Heart left ventricle (tissue), 16 donors: ENCODE measurements at regions not wholly inside any gene's neighbourhood (a gene's known extent, or its start where the extent isn't known, plus 50 kb on each side); places are given as distances from the start of the nearest gene placed in this dataset.

Source experiments
- ATAC-seq, 4 donors: fragments of 200-7000 bp; cut with Tn5 transposase; one replicate each; pipeline ENCODE4 v1.9.1; 2020 to 2022; ENCODE audit warnings: moderate library complexity in 4 of 4, mild to moderate bottlenecking in 3 of 4, moderate number of reproducible peaks in 1 of 4
- DNase-seq, 5 donors: peaks; one replicate each; pipeline ENCODE4 v3.0.0-alpha.2; 2020
- H3K27ac ChIP-seq, 12 donors: fragments of 200-600 bp; sonication (generic) in 4 of 12; one replicate each; pipeline versions ENCODE4 v1.5.0 to v1.8.0; 2016 to 2022; ENCODE audit warnings: mild to moderate bottlenecking in 2 of 12
- H3K27me3 ChIP-seq, 9 donors: fragments of 200-600 bp; sonication (generic) in 2 of 9; one replicate each; pipeline versions ENCODE4 v1.5.1 to v1.8.0; 2016 to 2022; ENCODE audit warnings: mild to moderate bottlenecking in 3 of 9
- H3K36me3 ChIP-seq, 9 donors: fragments of 200-600 bp; sonication (generic) in 2 of 9; one replicate each; pipeline versions ENCODE4 v1.5.0 to v1.8.0; 2018 to 2022; ENCODE audit warnings: mild to moderate bottlenecking in 2 of 9
- H3K4me1 ChIP-seq, 12 donors: fragments of 200-600 bp; sonication (generic) in 4 of 12; one replicate each; pipeline versions ENCODE4 v1.5.0 to v1.8.0; 2016 to 2022; ENCODE audit warnings: mild to moderate bottlenecking in 3 of 12
- H3K4me3 ChIP-seq, 12 donors: fragments of 200-600 bp; sonication (generic) in 4 of 12; one replicate each; pipeline versions ENCODE4 v1.5.0 to v1.8.0; 2017 to 2022; ENCODE audit warnings: mild to moderate bottlenecking in 9 of 12, moderate library complexity in 4 of 12
- H3K9me3 ChIP-seq, 12 donors: fragments of 200-600 bp; sonication (generic) in 4 of 12; one replicate each; pipeline versions ENCODE4 v1.5.0 to v1.8.0; 2016 to 2022; ENCODE audit warnings: mild to moderate bottlenecking in 1 of 12
- CTCF ChIP-seq, 12 donors: fragments of 200-600 bp; sonication (generic) in 4 of 12; IDR thresholded peaks; one replicate each; pipeline versions ENCODE4 v1.5.0 to v1.8.0; 2018 to 2022; ENCODE audit warnings: antibody characterized with exemption in 12 of 12, mild to moderate bottlenecking in 5 of 12
- POLR2A ChIP-seq, 2 donors: fragments of 450-650 bp; IDR thresholded peaks; one replicate each; pipeline ENCODE4 v1.6.1; 2017; ENCODE audit warnings: antibody characterized with exemption in 2 of 2, mild to moderate bottlenecking in 2 of 2, moderate library complexity in 2 of 2
- WGBS, 4 donors: extraction: QIAGEN DNeasy Blood & Tissue Kit in 2 of 4; methylation state at CpG; one replicate each; pipeline versions ENCODE4 v1.1.5 to v1.1.7; 2013 to 2018; 5-methylcytosine and 5-hydroxymethylcytosine counted together
- intact Hi-C, 10 donors: fragments of 100-400 bp; cut with DNase I; formaldehyde crosslinking; loops; one replicate each; pipeline versions ENCODE4 v1.11.1 to v1.14.2; 2022
- donor health status: ischemic (EF 13 %, LVEDD 7.1; RV severe dilation, severe dysfunction).
- donor health status: healthy with polysubstance abuse.
- donor health status: DM: no; HTN: yes; CAD: no.
- donor health status: DM: no; HTN: no; CAD: no.
- donor health status: ischemic (EF 25% LVEDD 6.9; RV normal size, moderate dysfunction).
- donor health status: ischemic (EF 25% LVEDD 5.7; RV mildly dilated, moderate dysfunction).
- donor health status: healthy.
- donor health status: DM: yes; HTN: yes; CAD: no.
- donor health status: ischemic (EF 35%, LVEDD 5.7; RV mildly dilated, moderate dysfunction).
- donor health status: nonischemic (EF 11% LVEDD 7.7; RV severe dilation, severe dysfunction).
- donor health status: DM: yes; HTN: yes; CAD: no.
- donor health status: PGD.
- donor health status: ischemic (EF 29% LVEDD 5.4; RV normal size, mild dysfunction).
- donor health status: nonischemic (EF 23%, LVEDD 6.1; RV moderate dilation, normal function).

- no peaks in the 10 kb centered on the region for H3K36me3 ChIP-seq
- H3K4me1 ChIP-seq: peaks cover 0 to 9% (median 0%) of the 10 kb centered on the region in 12 donors
- DNase-seq: no peak
- H3K27me3 ChIP-seq: no peaks in the 10 kb centered on the region
- H3K4me3 ChIP-seq: no peak overlapping the region
- no peak for ATAC-seq
- intact Hi-C loops: no loop called here
- no peak overlapping the region for H3K27ac ChIP-seq
- TF ChIP-seq POLR2A (IDR thresholded peaks at IDR 0.05) (no peak), CTCF (IDR thresholded peaks at IDR 0.05) (no peak)
- H3K9me3 ChIP-seq: peaks cover 0 to 23% (median 0%) of the 10 kb centered on the region in 12 donors
Measured at GRCh38 chr3:107289354-107289753, 87.9 kb upstream of the CCDC54 start.

- Histone ChIP-seq H3K27me3 (no peaks in the 10 kb centered on the region), H3K36me3 (no peaks in the 10 kb centered on the region), H3K9me3 (peaks cover 0 to 40% (median 7%) of the 10 kb centered on the region in 12 donors), H3K27ac (no peak overlapping the region), H3K4me1 (no peaks in the 10 kb centered on the region), H3K4me3 (no peak overlapping the region)
- no peak for TF ChIP-seq POLR2A (IDR thresholded peaks at IDR 0.05)
- no peak for TF ChIP-seq CTCF (IDR thresholded peaks at IDR 0.05)
- DNase-seq (no peak), ATAC-seq (no peak)
- 76 to 81% (median 79%) methylated on average over 1 of the region's 1 CpG for WGBS, 4 donors
- intact Hi-C loops: no loop called here
Measured at GRCh38 chr3:107294117-107294516, 83.1 kb upstream of the CCDC54 start.

- intact Hi-C loops: no loop called here
- no peak for ATAC-seq
- WGBS, 4 donors: 91 to 95% (median 93%) methylated on average over 3 of the region's 3 CpGs
- Histone ChIP-seq H3K36me3 (no peaks in the 10 kb centered on the region), H3K27ac (no peak overlapping the region), H3K4me3 (no peak overlapping the region), H3K4me1 (no peaks in the 10 kb centered on the region), H3K27me3 (no peaks in the 10 kb centered on the region), H3K9me3 (peaks cover 0 to 22% (median 7%) of the 10 kb centered on the region in 12 donors)
- TF ChIP-seq POLR2A (IDR thresholded peaks at IDR 0.05): no peak
- TF ChIP-seq CTCF (IDR thresholded peaks at IDR 0.05): no peak
- no peak for DNase-seq
Measured at GRCh38 chr3:107297597-107297996, 79.6 kb upstream of the CCDC54 start.

- no peaks in the 10 kb centered on the region for H3K36me3 ChIP-seq
- no peak for ATAC-seq
- no peak for TF ChIP-seq POLR2A (IDR thresholded peaks at IDR 0.05)
- no peak for TF ChIP-seq CTCF (IDR thresholded peaks at IDR 0.05)
Measured at GRCh38 chr3:107307205-107307604, 70.0 kb upstream of the CCDC54 start.

More at GRCh38 chr3:107307205-107307604, 70.0 kb upstream of the CCDC54 start:
- DNase-seq: no peak
- H3K4me1 ChIP-seq: no peaks in the 10 kb centered on the region
- no peaks in the 10 kb centered on the region for H3K27me3 ChIP-seq
- 80 to 92% (median 88%) methylated on average over 2 of the region's 2 CpGs for WGBS, 4 donors
- no peaks in the 10 kb centered on the region for H3K9me3 ChIP-seq
- H3K4me3 ChIP-seq: no peak overlapping the region
- intact Hi-C loops: no loop called here
- no peak overlapping the region for H3K27ac ChIP-seq
